HEK293 (cell line): ENCODE measurements at regions not wholly inside any gene's neighbourhood (a gene's known extent, or its start where the extent isn't known, plus 50 kb on each side); places are given as distances from the start of the nearest gene placed in this dataset.

Experiments used
- CTCF ChIA-PET: fragments of 350-600 bp; formaldehyde crosslinking; extraction: SDS; loops from one replicate; lab custom pipeline; 2021; ENCODE audit warnings: antibody characterized with exemption; lab: Yijun Ruan, JAX
- POLR2A ChIA-PET: fragments of 300-600 bp; formaldehyde crosslinking; extraction: SDS; loops from one replicate; lab custom pipeline; 2020; ENCODE audit warnings: antibody characterized with exemption, inconsistent platforms; lab: Yijun Ruan, JAX
- H3K27ac ChIP-seq: fragments of 200-500 bp; sonication (Bioruptor generic); 2 replicates; pipeline ENCODE4 v1.5.1; 2014; ENCODE audit warnings: low read depth, low read length, control low read depth, inconsistent platforms; ENCODE audit errors: extremely low read depth
- H3K36me3 ChIP-seq, 2 experiments: fragments of 200-500 bp in 1 of 2; sonication (Bioruptor generic) in 1 of 2; 1 replicate in 1 of 2; 2 replicates in 1 of 2; pipeline ENCODE4 v1.5.1; 2014 to 2017; ENCODE audit warnings: inconsistent platforms in 2 of 2, low read length in 2 of 2; ENCODE audit not compliant: control insufficient read depth in 2 of 2, insufficient read depth in 1 of 2
- H3K4me1 ChIP-seq: fragments of 200-500 bp; sonication (Bioruptor generic); 2 replicates; pipeline ENCODE4 v1.5.1; 2014; ENCODE audit warnings: mild to moderate bottlenecking, low read length, inconsistent platforms; ENCODE audit not compliant: control insufficient read depth, insufficient read depth
- H3K4me3 ChIP-seq: 2 replicates; pipeline ENCODE4 v1.5.1; 2011; ENCODE audit warnings: low read depth, mild to moderate bottlenecking, control low read depth, low read length, moderate library complexity
- H3K9me3 ChIP-seq: fragments of 200-500 bp; sonication (Bioruptor generic); 2 replicates; pipeline ENCODE4 v1.5.1; 2014; ENCODE audit warnings: low read depth, low read length, inconsistent platforms; ENCODE audit not compliant: control insufficient read depth, insufficient read depth
- BCL6B ChIP-seq: fragments of 450-650 bp; formaldehyde crosslinking; IDR thresholded peaks from 2 replicates; pipeline ENCODE4 v1.5.1; 2017; ENCODE audit warnings: missing biosample characterization, missing genetic modification characterization
- GFI1B ChIP-seq: fragments of 450-650 bp; formaldehyde crosslinking; IDR thresholded peaks from 2 replicates; pipeline ENCODE4 v1.5.1; 2016; ENCODE audit warnings: missing biosample characterization, missing genetic modification characterization
- KLF8 ChIP-seq: fragments of 450-650 bp; formaldehyde crosslinking; IDR thresholded peaks from 2 replicates; pipeline ENCODE4 v1.5.1; 2016; ENCODE audit warnings: missing biosample characterization, missing genetic modification characterization
- KLF9 ChIP-seq: fragments of 450-650 bp; formaldehyde crosslinking; IDR thresholded peaks from 2 replicates; pipeline ENCODE4 v1.5.1; 2016; ENCODE audit warnings: missing biosample characterization, missing genetic modification characterization, low read depth
- MZF1 ChIP-seq: fragments of 450-650 bp; formaldehyde crosslinking; IDR thresholded peaks from 2 replicates; pipeline ENCODE4 v1.5.1; 2017; ENCODE audit warnings: missing biosample characterization, missing genetic modification characterization, borderline replicate concordance
- TCF7L2 ChIP-seq: IDR thresholded peaks from 2 replicates; pipeline ENCODE4 v1.6.1; 2011; ENCODE audit warnings: low read depth, mild to moderate bottlenecking, inconsistent platforms, low read length, moderate library complexity, borderline replicate concordance
- ZBTB10 ChIP-seq: fragments of 450-650 bp; formaldehyde crosslinking; IDR thresholded peaks from 2 replicates; pipeline ENCODE4 v1.5.1; 2016; ENCODE audit warnings: missing biosample characterization, missing genetic modification characterization
- ZNF121 ChIP-seq: fragments of 450-650 bp; formaldehyde crosslinking; IDR thresholded peaks from 2 replicates; pipeline ENCODE4 v1.5.1; 2016; ENCODE audit warnings: missing biosample characterization, missing genetic modification characterization
- ZNF133 ChIP-seq: fragments of 450-650 bp; formaldehyde crosslinking; IDR thresholded peaks from 2 replicates; pipeline ENCODE4 v1.5.1; 2016; ENCODE audit warnings: missing biosample characterization, missing genetic modification characterization
- ZNF169 ChIP-seq: fragments of 450-650 bp; formaldehyde crosslinking; IDR thresholded peaks from 2 replicates; pipeline ENCODE4 v1.5.1; 2016; ENCODE audit warnings: missing biosample characterization, missing genetic modification characterization
- ZNF223 ChIP-seq: fragments of 450-650 bp; formaldehyde crosslinking; IDR thresholded peaks from 2 replicates; pipeline ENCODE4 v1.5.1; 2016; ENCODE audit warnings: missing biosample characterization, missing genetic modification characterization
- ZNF280D ChIP-seq: fragments of 450-650 bp; formaldehyde crosslinking; IDR thresholded peaks from 2 replicates; pipeline ENCODE4 v1.5.1; 2016; ENCODE audit warnings: missing biosample characterization, missing genetic modification characterization
- ZNF324 ChIP-seq: fragments of 450-650 bp; formaldehyde crosslinking; IDR thresholded peaks from 2 replicates; pipeline ENCODE4 v1.5.1; 2016; ENCODE audit warnings: missing biosample characterization, missing genetic modification characterization
- ZNF513 ChIP-seq: fragments of 450-650 bp; IDR thresholded peaks from 2 replicates; pipeline ENCODE4 v1.5.1; 2018; ENCODE audit warnings: missing biosample characterization, missing genetic modification characterization
- ZNF529 ChIP-seq: fragments of 450-650 bp; formaldehyde crosslinking; IDR thresholded peaks from 2 replicates; pipeline ENCODE4 v1.5.1; 2017; ENCODE audit warnings: missing genetic modification characterization, missing biosample characterization; ENCODE audit not compliant: insufficient replicate concordance
- ZNF580 ChIP-seq: fragments of 450-650 bp; formaldehyde crosslinking; IDR thresholded peaks from 2 replicates; pipeline ENCODE4 v1.5.1; 2016; ENCODE audit warnings: missing biosample characterization, missing genetic modification characterization
- ZNF600 ChIP-seq: fragments of 450-650 bp; formaldehyde crosslinking; IDR thresholded peaks from 2 replicates; pipeline ENCODE4 v1.5.1; 2016; ENCODE audit warnings: missing biosample characterization, missing genetic modification characterization
- ZNF792 ChIP-seq: fragments of 450-650 bp; formaldehyde crosslinking; IDR thresholded peaks from 2 replicates; pipeline ENCODE4 v1.5.1; 2016; ENCODE audit warnings: missing biosample characterization, missing genetic modification characterization

- ChIA-PET CTCF (no interaction called here), POLR2A (no interaction called here)
- no peaks in the 10 kb centered on the region for H3K36me3 ChIP-seq
- TF ChIP-seq TCF7L2 = no peak
- TF ChIP-seq ZNF513 (tag by site-specific recombination) = no peak
- no peak for TF ChIP-seq KLF9 (tag by site-specific recombination)
- no peak for TF ChIP-seq ZNF792 (tag by site-specific recombination)
- TF ChIP-seq KLF8 (tag by site-specific recombination) = no peak
- TF ChIP-seq ZNF133 (tag by site-specific recombination) = no peak
- TF ChIP-seq GFI1B = no peak
- TF ChIP-seq ZNF600 (tag by site-specific recombination) = no peak
- no peak for TF ChIP-seq ZNF223 (tag by site-specific recombination)
- no peak for TF ChIP-seq ZNF324 (tag by site-specific recombination)
- no peak for TF ChIP-seq ZBTB10 (tag by site-specific recombination)
- no peak for TF ChIP-seq MZF1 (tag by site-specific recombination)
- TF ChIP-seq ZNF169 (tag by site-specific recombination) = no peak
- TF ChIP-seq ZNF280D = no peak
- TF ChIP-seq ZNF121 (tag by site-specific recombination) = no peak
- TF ChIP-seq ZNF580 (tag by site-specific recombination) = no peak
- no peak for TF ChIP-seq ZNF529 (tag by site-specific recombination)
- TF ChIP-seq BCL6B = no peak
- H3K27ac ChIP-seq = no peak overlapping the region
- no peak overlapping the region for H3K4me3 ChIP-seq
- H3K4me1 ChIP-seq = no peaks in the 10 kb centered on the region
- no peaks in the 10 kb centered on the region for H3K9me3 ChIP-seq
Measured at GRCh38 chr6:103277936-103278335, 1581.8 kb downstream of the HACE1 start.
